H1 (cell line): ENCODE measurements at regions not wholly inside any gene's neighbourhood (a gene's known extent, or its start where the extent isn't known, plus 50 kb on each side); places are given as distances from the start of the nearest gene placed in this dataset.

Experiments used
- CTCF ChIA-PET: fragments of 300-600 bp; sonication (Branson Sonifier 250); formaldehyde crosslinking; loops from one replicate; lab custom pipeline; 2021; ENCODE audit not compliant: partially characterized antibody; lab: Charles Lee
- POLR2A ChIA-PET: fragments of 300-600 bp; sonication (Branson Sonifier 250); formaldehyde crosslinking; loops from one replicate; lab custom pipeline; 2021; ENCODE audit warnings: inconsistent platforms; ENCODE audit not compliant: partially characterized antibody; lab: Charles Lee
- DNase-seq, 2 experiments: peaks; one replicate each; pipeline versions ENCODE4 v3.0.0 to v3.0.0-alpha.2; 2010 to 2022; ENCODE audit warnings: low spot score in 2 of 2, low read depth in 1 of 2, mixed read lengths in 1 of 2
- FAIRE-seq: peaks from 2 replicates; lab custom pipeline; 2011; peaks lifted over from hg19 to GRCh38; lab: Jason Lieb, UNC
- H2AFZ ChIP-seq: 2 replicates; pipeline ENCODE4 v1.8.1; 2012; ENCODE audit warnings: low read length, inconsistent platforms
- H2AK5ac ChIP-seq: 2 replicates; pipeline ENCODE4 v1.6.1; 2013; ENCODE audit warnings: low read depth, low read length
- H2BK120ac ChIP-seq: replicated peaks from 2 replicates; pipeline ENCODE3; 2013; ENCODE audit warnings: low read depth, low read length, inconsistent platforms
- H2BK12ac ChIP-seq: 2 replicates; pipeline ENCODE4 v1.6.1; 2013; ENCODE audit warnings: low read depth, low read length
- H2BK15ac ChIP-seq: 2 replicates; pipeline ENCODE4 v1.6.1; 2013; ENCODE audit warnings: low read length
- H2BK20ac ChIP-seq: 2 replicates; pipeline ENCODE4 v1.6.1; 2013; ENCODE audit warnings: low read length
- H2BK5ac ChIP-seq: 2 replicates; pipeline ENCODE4 v1.6.1; 2013; ENCODE audit warnings: low read depth, low read length
- H3K14ac ChIP-seq: 2 replicates; pipeline ENCODE4 v1.6.1; 2013; ENCODE audit warnings: inconsistent platforms; ENCODE audit not compliant: insufficient read length
- H3K18ac ChIP-seq: 2 replicates; pipeline ENCODE4 v1.6.1; 2013; ENCODE audit warnings: low read length; ENCODE audit errors: extremely low read depth
- H3K23ac ChIP-seq: 2 replicates; pipeline ENCODE4 v1.6.1; 2013; ENCODE audit warnings: inconsistent platforms; ENCODE audit not compliant: insufficient read length
- H3K23me2 ChIP-seq: 2 replicates; pipeline ENCODE4 v1.6.1; 2013; ENCODE audit warnings: low read depth, low read length
- H3K27ac ChIP-seq: 2 replicates; pipeline ENCODE4 v1.6.1; 2011; ENCODE audit warnings: low read depth, low read length, inconsistent platforms
- H3K27me3 ChIP-seq, 4 experiments: replicated peaks in 1 of 4; 1 replicate in 1 of 4; 2 replicates in 3 of 4; pipeline versions ENCODE4 v1.6.1 to v1.8.1; 2011 to 2013; ENCODE audit warnings: low read length in 3 of 4, mild to moderate bottlenecking in 3 of 4, inconsistent platforms in 2 of 4, mixed read lengths in 2 of 4, moderate library complexity in 1 of 4; ENCODE audit not compliant: control insufficient read depth in 3 of 4, insufficient read depth in 3 of 4; ENCODE audit errors: extremely low read depth in 1 of 4
- H3K36me3 ChIP-seq, 4 experiments: 2 replicates each; pipeline versions ENCODE4 v1.6.1 to v1.8.1; 2011 to 2013; ENCODE audit warnings: mild to moderate bottlenecking in 4 of 4, low read length in 3 of 4, moderate library complexity in 2 of 4, control low read depth in 1 of 4, inconsistent platforms in 1 of 4; ENCODE audit not compliant: insufficient read depth in 4 of 4, control insufficient read depth in 2 of 4
- H3K4ac ChIP-seq: replicated peaks from 2 replicates; pipeline ENCODE3; 2013; ENCODE audit warnings: low read length, low read depth, mixed read lengths, inconsistent platforms; ENCODE audit not compliant: insufficient read length
- H3K4me1 ChIP-seq, 4 experiments: replicated peaks in 1 of 4; 1 replicate in 1 of 4; 2 replicates in 3 of 4; pipeline versions ENCODE4 v1.6.1 to v1.8.1; 2011 to 2013; ENCODE audit warnings: low read length in 3 of 4, inconsistent platforms in 2 of 4, mixed read lengths in 1 of 4; ENCODE audit not compliant: insufficient read depth in 4 of 4, control insufficient read depth in 3 of 4
- H3K4me2 ChIP-seq, 2 experiments: 2 replicates each; pipeline versions ENCODE4 v1.6.1 to v1.8.1; 2011 to 2013; ENCODE audit warnings: low read depth in 2 of 2, low read length in 2 of 2, control low read depth in 1 of 2, inconsistent platforms in 1 of 2, mild to moderate bottlenecking in 1 of 2; ENCODE audit not compliant: insufficient read depth in 1 of 2
- H3K4me3 ChIP-seq, 4 experiments: fragments of 200-600, 300-600 bp in 1 of 4; sonication (generic), shearing (Covaris generic), sonication (Bioruptor Twin) in 1 of 4; 2 replicates each; pipeline versions ENCODE4 v1.5.1 to v1.8.1; 2011 to 2016; ENCODE audit warnings: low read length in 4 of 4, low read depth in 3 of 4, control low read depth in 2 of 4, inconsistent platforms in 2 of 4, mild to moderate bottlenecking in 2 of 4, mixed read lengths in 1 of 4, moderate library complexity in 1 of 4; ENCODE audit not compliant: insufficient read depth in 2 of 4; ENCODE audit errors: extremely low read depth in 1 of 4
- H3K56ac ChIP-seq: replicated peaks from 2 replicates; pipeline ENCODE3; 2013; ENCODE audit warnings: low read depth, mild to moderate bottlenecking, mixed read lengths, low read length, inconsistent platforms; ENCODE audit not compliant: insufficient read length
- H3K79me1 ChIP-seq: 2 replicates; pipeline ENCODE4 v1.6.1; 2013; ENCODE audit warnings: low read depth, low read length, control low read depth
- H3K79me2 ChIP-seq, 2 experiments: 2 replicates each; pipeline versions ENCODE4 v1.6.1 to v1.8.1; 2012 to 2013; ENCODE audit warnings: low read length in 2 of 2, mild to moderate bottlenecking in 2 of 2, inconsistent platforms in 1 of 2; ENCODE audit not compliant: insufficient read depth in 2 of 2, control insufficient read depth in 1 of 2
- H3K9ac ChIP-seq, 4 experiments: replicated peaks in 1 of 4; 1 replicate in 1 of 4; 2 replicates in 3 of 4; pipeline versions ENCODE4 v1.6.1 to v1.8.1; 2011 to 2013; ENCODE audit warnings: low read depth in 3 of 4, low read length in 3 of 4, control low read depth in 2 of 4, mild to moderate bottlenecking in 2 of 4, moderate library complexity in 2 of 4, inconsistent platforms in 1 of 4; ENCODE audit errors: extremely low read depth in 1 of 4
- H3K9me3 ChIP-seq, 2 experiments: 2 replicates each; pipeline versions ENCODE4 v1.6.1 to v1.8.1; 2012 to 2013; ENCODE audit warnings: mild to moderate bottlenecking in 2 of 2, moderate library complexity in 2 of 2, control low read depth in 1 of 2, inconsistent platforms in 1 of 2, low read depth in 1 of 2, low read length in 1 of 2, mixed read lengths in 1 of 2; ENCODE audit not compliant: insufficient read depth in 2 of 2
- H4K20me1 ChIP-seq, 2 experiments: replicated peaks in 1 of 2; 2 replicates each; pipeline versions ENCODE3 to v1.8.1; 2011 to 2013; ENCODE audit warnings: inconsistent platforms in 2 of 2, low read length in 2 of 2, mild to moderate bottlenecking in 1 of 2; ENCODE audit not compliant: insufficient read depth in 2 of 2, control insufficient read depth in 1 of 2
- H4K5ac ChIP-seq: 2 replicates; pipeline ENCODE4 v1.6.1; 2013; ENCODE audit warnings: low read length, low read depth, mixed read lengths, inconsistent platforms; ENCODE audit not compliant: insufficient read length
- H4K8ac ChIP-seq: 2 replicates; pipeline ENCODE4 v1.8.0; 2013; ENCODE audit warnings: mild to moderate bottlenecking, moderate library complexity, low read length, inconsistent platforms; ENCODE audit not compliant: insufficient read depth; ENCODE audit errors: extremely low read depth
- H4K91ac ChIP-seq: replicated peaks from 2 replicates; pipeline ENCODE3; 2013; ENCODE audit warnings: low read length, mixed read lengths, inconsistent platforms; ENCODE audit not compliant: insufficient read length
- CHD1 ChIP-seq: IDR thresholded peaks from 2 replicates; pipeline ENCODE4 v1.6.1; 2012; ENCODE audit warnings: low read depth, low read length, improper control_type of control experiment
- PHF8 ChIP-seq: fragments of 200-600 bp; sonication (generic); conservative IDR thresholded peaks from 2 replicates; pipeline ENCODE4 v1.7.1; 2012; ENCODE audit warnings: low read depth, mild to moderate bottlenecking, inconsistent platforms, low read length, moderate library complexity
- POLR2AphosphoS5 ChIP-seq: IDR thresholded peaks from 2 replicates; pipeline ENCODE4 v1.6.1; 2011; ENCODE audit warnings: low read depth, low read length
- SP4 ChIP-seq: IDR thresholded peaks from 2 replicates; pipeline ENCODE4 v1.6.1; 2012; ENCODE audit warnings: low read length, inconsistent platforms
- WGBS, 2 experiments: shearing (Covaris generic) in 1 of 2; methylation state at CpG; one replicate each; pipeline versions ENCODE4 v1.1.6 to v1.1.7; 2013 to 2015; ENCODE audit warnings: low lambda C conversion rate in 2 of 2, mixed read lengths in 2 of 2, inconsistent platforms in 1 of 2, low coverage in 1 of 2, missing lambda C conversion rate in 1 of 2; ENCODE audit not compliant: insufficient replicate concordance in 2 of 2, insufficient coverage in 1 of 2, insufficient read length in 1 of 2; ENCODE audit errors: extremely low coverage in 1 of 2, missing lambda C conversion rate in 1 of 2; 5-methylcytosine and 5-hydroxymethylcytosine counted together

DNA sequence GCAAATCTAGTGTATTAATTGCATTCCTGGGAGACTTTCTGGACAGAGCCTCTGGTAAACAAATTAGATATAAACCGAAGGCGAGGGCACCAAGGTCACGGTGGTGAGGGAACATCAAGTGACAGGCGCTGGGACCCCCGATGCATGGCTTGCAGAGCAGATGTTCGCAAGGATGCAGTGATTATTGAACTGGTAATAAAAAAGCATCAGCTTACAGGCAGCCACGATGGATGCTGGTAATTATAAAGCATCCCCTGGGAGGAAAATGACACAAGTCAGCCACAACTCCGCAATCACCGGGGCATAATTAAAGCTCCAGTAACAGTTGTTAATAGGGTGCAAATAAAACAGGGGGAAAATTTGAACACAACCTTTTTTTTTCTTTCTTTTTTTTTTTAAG is 231.1 kb upstream of the DPH6 start:
- Histone ChIP-seq H2BK120ac (no peak overlapping the region), H4K8ac (no peak overlapping the region), H3K36me3 (no peaks in the 10 kb centered on the region), H3K4me1 (no peaks in the 10 kb centered on the region), H3K9ac (no peak overlapping the region), H3K23me2 (no peaks in the 10 kb centered on the region), H3K4ac (no peak overlapping the region), H3K9me3 (no peaks in the 10 kb centered on the region), H3K14ac (no peak overlapping the region), H3K4me3 (no peak overlapping the region), H3K79me1 (no peaks in the 10 kb centered on the region), H3K23ac (no peak overlapping the region), H3K4me2 (no peak overlapping the region), H3K56ac (no peak overlapping the region), H3K18ac (no peak overlapping the region), H2BK15ac (no peak overlapping the region), H3K27me3 (no peaks in the 10 kb centered on the region), H4K20me1 (no peaks in the 10 kb centered on the region), H2BK12ac (no peak overlapping the region), H4K5ac (no peak overlapping the region), H2AFZ (no peak overlapping the region), H4K91ac (no peak overlapping the region), H2BK20ac (no peak overlapping the region), H3K27ac (no peak overlapping the region), H2BK5ac (no peak overlapping the region), H3K79me2 (no peaks in the 10 kb centered on the region), H2AK5ac (no peak overlapping the region)
- DNase-seq = no peak
- FAIRE-seq = no peak
- TF ChIP-seq PHF8 (no peak), POLR2AphosphoS5 (no peak), CHD1 (no peak), SP4 (no peak)
- ChIA-PET CTCF (interaction anchor here (0.6 to 0.9 kb wide), 2 partner anchors 18 to 26 kb away, joined by 3 to 4 read pairs; no protein-coding TSS in a partner anchor), POLR2A (no interaction called here)
- WGBS, 2 experiments = 95% methylated on average over 9 of the region's 9 CpGs; no CpG with 5 or more reads in 1 of the 2 experiments
